K562 (cell line): ENCODE measurements at regions not wholly inside any gene's neighbourhood (a gene's known extent, or its start where the extent isn't known, plus 50 kb on each side); places are given as distances from the start of the nearest gene placed in this dataset.

ENCODE experiments used
- ATAC-seq: fragments of 200-7000 bp; cut with Tn5 transposase; 3 replicates; pipeline ENCODE4 v1.9.1; 2020; ENCODE audit warnings: moderate library complexity
- BruUV-seq: library from RNA; stranded (reverse); fragments of 400-500 nt; replicated peaks from 2 replicates; lab custom pipeline; 2021; lab: Mats Ljungman, UMichigan
- CTCF ChIA-PET: fragments of 300-600 bp; formaldehyde crosslinking; extraction: SDS; loops from one replicate; lab custom pipeline; 2021; ENCODE audit warnings: low intra/inter-chr PET ratio; lab: Yijun Ruan, JAX
- POLR2A ChIA-PET: fragments of 300-600, 350-650 bp; sonication (Branson Sonifier 250); formaldehyde crosslinking; extraction: SDS; loops from one replicate; lab custom pipeline; 2021; ENCODE audit warnings: antibody characterized with exemption, inconsistent platforms; lab: Yijun Ruan, JAX
- DNase-seq, 4 experiments: peaks; one replicate each; pipeline versions ENCODE4 v3.0.0 to v3.0.0-alpha.2; 2011 to 2018; ENCODE audit warnings: low spot score in 3 of 4, mixed read lengths in 3 of 4; ENCODE audit errors: extremely low read depth in 1 of 4
- FAIRE-seq: peaks from 2 replicates; lab custom pipeline; 2011; peaks lifted over from hg19 to GRCh38; lab: Jason Lieb, UNC
- H2AFZ ChIP-seq: 2 replicates; pipeline ENCODE4 v1.6.0; 2011; ENCODE audit warnings: low read depth, low read length, control low read depth, inconsistent platforms
- H3K27ac ChIP-seq: fragments of 200-600 bp; 3 replicates; pipeline ENCODE4 v1.8.0; 2011; ENCODE audit warnings: low read depth, mild to moderate bottlenecking, control low read depth, inconsistent platforms, low read length, moderate library complexity, mixed read lengths; ENCODE audit errors: extremely low read depth
- H3K27me3 ChIP-seq, 2 experiments: fragments of 300-600 bp in 1 of 2; 2 replicates in 1 of 2; 3 replicates in 1 of 2; pipeline versions ENCODE4 v1.6.0 to v1.8.0; 2011; ENCODE audit warnings: inconsistent platforms in 2 of 2, low read length in 2 of 2, mild to moderate bottlenecking in 1 of 2, mixed read lengths in 1 of 2, moderate library complexity in 1 of 2; ENCODE audit not compliant: control insufficient read depth in 2 of 2, insufficient read depth in 2 of 2
- H3K36me3 ChIP-seq: fragments of 300-600 bp; 3 replicates; pipeline ENCODE4 v1.8.0; 2011; ENCODE audit warnings: mild to moderate bottlenecking, low read length, inconsistent platforms; ENCODE audit not compliant: control insufficient read depth, insufficient read depth
- H3K4me1 ChIP-seq, 2 experiments: fragments of 200-600 bp in 1 of 2; replicated peaks in 1 of 2; 2 replicates in 1 of 2; 3 replicates in 1 of 2; pipeline versions ENCODE4 v1.5.1 to v1.8.0; 2011; ENCODE audit warnings: inconsistent platforms in 2 of 2, low read length in 2 of 2, mild to moderate bottlenecking in 1 of 2, mixed read lengths in 1 of 2, moderate library complexity in 1 of 2; ENCODE audit not compliant: control insufficient read depth in 2 of 2, insufficient read depth in 2 of 2
- H3K4me2 ChIP-seq: 2 replicates; pipeline ENCODE4 v1.6.1; 2011; ENCODE audit warnings: low read length, control low read depth, inconsistent platforms, mixed read lengths; ENCODE audit not compliant: insufficient read depth
- H3K4me3 ChIP-seq: fragments of 200-600 bp; sonication (generic), shearing (Covaris generic); 2 replicates; pipeline ENCODE4 v1.5.1; 2016; ENCODE audit warnings: control low read depth, inconsistent platforms
- H3K79me2 ChIP-seq: fragments of 200-600 bp; 3 replicates; pipeline ENCODE4 v1.8.0; 2011; ENCODE audit warnings: low read length, inconsistent platforms; ENCODE audit not compliant: control insufficient read depth, insufficient read depth
- H3K9ac ChIP-seq, 2 experiments: 2 replicates each; pipeline versions ENCODE4 v1.6.0 to v1.6.1; 2011; ENCODE audit warnings: low read depth in 2 of 2, low read length in 2 of 2, control low read depth in 1 of 2, inconsistent platforms in 1 of 2, mild to moderate bottlenecking in 1 of 2, mixed read lengths in 1 of 2; ENCODE audit not compliant: insufficient read depth in 1 of 2
- H3K9me1 ChIP-seq: one replicate; pipeline ENCODE4 v1.6.0; 2011; ENCODE audit warnings: inconsistent platforms, mild to moderate bottlenecking, low read length, moderate library complexity; ENCODE audit not compliant: control insufficient read depth, insufficient read depth
- H3K9me3 ChIP-seq: replicated peaks from 2 replicates; pipeline ENCODE4 v1.5.1; 2011; ENCODE audit warnings: low read depth, low read length, inconsistent platforms; ENCODE audit not compliant: control insufficient read depth, insufficient read depth
- H4K20me1 ChIP-seq: replicated peaks from 2 replicates; pipeline ENCODE4 v1.6.1; 2011; ENCODE audit warnings: low read length, inconsistent platforms, mixed read lengths; ENCODE audit not compliant: control insufficient read depth, insufficient read depth
- E2F5 ChIP-seq: sonication (generic); formaldehyde crosslinking; IDR thresholded peaks from 2 replicates; pipeline ENCODE4 v1.8.0; 2022; ENCODE audit warnings: mild to moderate bottlenecking, missing genetic modification reagents
- NEUROD1 ChIP-seq: fragments of 150-350 bp; IDR thresholded peaks from 2 replicates; pipeline ENCODE4 v1.6.1; 2014; ENCODE audit warnings: borderline replicate concordance, low read length, low read depth; ENCODE audit not compliant: partially characterized antibody
- ZBTB34 ChIP-seq: fragments of 250-450 bp; sonication (Bioruptor Pico); IDR thresholded peaks from 2 replicates; pipeline ENCODE4 v1.8.0; 2021; ENCODE audit warnings: mild to moderate bottlenecking, moderate library complexity
- ZBTB40 ChIP-seq, 2 experiments: fragments of 450-650 bp in 1 of 2; sonication (generic) in 1 of 2; formaldehyde crosslinking in 1 of 2; IDR thresholded peaks; 2 replicates each; pipeline versions ENCODE4 v1.7.1 to v1.9.0; 2016 to 2022; ENCODE audit warnings: inconsistent platforms in 1 of 2, mild to moderate bottlenecking in 1 of 2, missing genetic modification reagents in 1 of 2
- ZNF23 ChIP-seq: fragments of 250-450 bp; sonication (Bioruptor Pico); IDR thresholded peaks from 2 replicates; pipeline ENCODE4 v1.4.0; 2020; ENCODE audit warnings: mild to moderate bottlenecking
- WGBS: fragments of 100-300 bp; shearing (Covaris generic); methylation state at CpG from one replicate; pipeline ENCODE4 v1.1.6; 2016; ENCODE audit warnings: low coverage, mixed read lengths; ENCODE audit not compliant: insufficient coverage; ENCODE audit errors: missing lambda C conversion rate; 5-methylcytosine and 5-hydroxymethylcytosine counted together
- in situ Hi-C: fragments of 300-500 bp; cut with MboI; formaldehyde crosslinking; loops from 4 replicates; pipeline ENCODE4 v1.15.0; 2018; ENCODE audit warnings: inconsistent platforms, mixed read lengths
- intact Hi-C: fragments of 100-400 bp; cut with micrococcal nuclease; formaldehyde crosslinking; loops from 2 replicates; pipeline ENCODE4 v1.14.2; 2022
- TF ChIP-seq, protein P1 (sequence below): IDR thresholded peaks from 2 replicates; pipeline ENCODE4 v1.6.1; 2011; ENCODE audit not compliant: insufficient read length; ENCODE audit errors: extremely low read depth

- Histone ChIP-seq H3K9me3 (no peaks in the 10 kb centered on the region; the same call in 1 of the 2 replicates), H3K36me3 (no peaks in the 10 kb centered on the region), H3K4me1 (no peaks in the 10 kb centered on the region), H3K27ac (no peak overlapping the region), H2AFZ (no peak overlapping the region), H3K9ac (no peak overlapping the region), H3K9me1 (no peaks in the 10 kb centered on the region), H3K4me3 (no peak overlapping the region), H4K20me1 (no peaks in the 10 kb centered on the region), H3K79me2 (no peaks in the 10 kb centered on the region), H3K4me2 (no peak overlapping the region), H3K27me3 (no peaks in the 10 kb centered on the region)
- BruUV-seq = no TSS peak
- FAIRE-seq = no peak
- no peak for ATAC-seq
- in situ Hi-C loops (no loop called here), intact Hi-C loops (no loop called here)
- DNase-seq = no peak
- no peak for TF ChIP-seq ZBTB40 (IDR thresholded peaks at IDR 0.05)
- TF ChIP-seq ZBTB40 (CRISPR knock-in tag; IDR thresholded peaks at IDR 0.05) = no peak
- TF ChIP-seq, protein P1, sequence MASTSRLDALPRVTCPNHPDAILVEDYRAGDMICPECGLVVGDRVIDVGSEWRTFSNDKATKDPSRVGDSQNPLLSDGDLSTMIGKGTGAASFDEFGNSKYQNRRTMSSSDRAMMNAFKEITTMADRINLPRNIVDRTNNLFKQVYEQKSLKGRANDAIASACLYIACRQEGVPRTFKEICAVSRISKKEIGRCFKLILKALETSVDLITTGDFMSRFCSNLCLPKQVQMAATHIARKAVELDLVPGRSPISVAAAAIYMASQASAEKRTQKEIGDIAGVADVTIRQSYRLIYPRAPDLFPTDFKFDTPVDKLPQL = no peak
- no peak for TF ChIP-seq ZNF23
- TF ChIP-seq ZBTB34 (CRISPR knock-in tag) = no peak
- no peak for TF ChIP-seq NEUROD1
- TF ChIP-seq E2F5 (CRISPR knock-in tag) = no peak
- CTCF ChIA-PET = no interaction called here
- WGBS = 0% methylated on average over 3 of the region's 3 CpGs
- POLR2A ChIA-PET = no interaction called here
Observed at GRCh38 chr15:87224404-87224803, 1032.1 kb downstream of the NTRK3 start.
